ENCODE measurements at regions not wholly inside any gene's neighbourhood (a gene's known extent, or its start where the extent isn't known, plus 50 kb on each side); places are given as distances from the start of the nearest gene placed in this dataset.

GRCh38 chr5:168002116-168002515, 289.3 kb upstream of the WWC1 start:
- Histone ChIP-seq H3F3A (ENCODE audit: insufficient read depth, low read length, poor library complexity, severe bottlenecking) (no peaks in the 10 kb centered on the region), H3K9me3 (ENCODE audit: low read length) (no peaks in the 10 kb centered on the region), H4K20me1 (ENCODE audit: insufficient read depth) (no peaks in the 10 kb centered on the region), H3K9ac (ENCODE audit: low read length) (no peak overlapping the region), H3K27ac (ENCODE audit: low read length) (no peak overlapping the region), H3K4me2 (ENCODE audit: low read length) (no peak overlapping the region), H3K4me3 (ENCODE audit: low read length) (no peak overlapping the region), H3K9me2 (ENCODE audit: insufficient read depth, low read length) (no peaks in the 10 kb centered on the region), H3K27me3 (ENCODE audit: insufficient read depth, low read depth, low read length) (no peaks in the 10 kb centered on the region), H3K36me3 (ENCODE audit: insufficient read depth, low read length) (no peaks in the 10 kb centered on the region), H3K79me2 (replicated peaks; ENCODE audit: insufficient read depth, low read length) (no peaks in the 10 kb centered on the region), H2AFZ (ENCODE audit: low read depth, low read length) (no peak overlapping the region)
- TF ChIP-seq SMC3 (conservative IDR thresholded peaks at IDR 0.05; ENCODE audit: poor library complexity), result no peak
- TF ChIP-seq RAD21 (conservative IDR thresholded peaks at IDR 0.05), result no peak
- TF ChIP-seq MXI1 (conservative IDR thresholded peaks at IDR 0.05; ENCODE audit: poor library complexity, severe bottlenecking), result no peak
- no peak for TF ChIP-seq EZH2 (IDR thresholded peaks at IDR 0.05; ENCODE audit: borderline replicate concordance, insufficient read depth, low read length, poor library complexity, severe bottlenecking)
- TF ChIP-seq, protein P1, sequence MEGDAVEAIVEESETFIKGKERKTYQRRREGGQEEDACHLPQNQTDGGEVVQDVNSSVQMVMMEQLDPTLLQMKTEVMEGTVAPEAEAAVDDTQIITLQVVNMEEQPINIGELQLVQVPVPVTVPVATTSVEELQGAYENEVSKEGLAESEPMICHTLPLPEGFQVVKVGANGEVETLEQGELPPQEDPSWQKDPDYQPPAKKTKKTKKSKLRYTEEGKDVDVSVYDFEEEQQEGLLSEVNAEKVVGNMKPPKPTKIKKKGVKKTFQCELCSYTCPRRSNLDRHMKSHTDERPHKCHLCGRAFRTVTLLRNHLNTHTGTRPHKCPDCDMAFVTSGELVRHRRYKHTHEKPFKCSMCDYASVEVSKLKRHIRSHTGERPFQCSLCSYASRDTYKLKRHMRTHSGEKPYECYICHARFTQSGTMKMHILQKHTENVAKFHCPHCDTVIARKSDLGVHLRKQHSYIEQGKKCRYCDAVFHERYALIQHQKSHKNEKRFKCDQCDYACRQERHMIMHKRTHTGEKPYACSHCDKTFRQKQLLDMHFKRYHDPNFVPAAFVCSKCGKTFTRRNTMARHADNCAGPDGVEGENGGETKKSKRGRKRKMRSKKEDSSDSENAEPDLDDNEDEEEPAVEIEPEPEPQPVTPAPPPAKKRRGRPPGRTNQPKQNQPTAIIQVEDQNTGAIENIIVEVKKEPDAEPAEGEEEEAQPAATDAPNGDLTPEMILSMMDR (IDR thresholded peaks at IDR 0.05; ENCODE audit: poor library complexity, severe bottlenecking), result no peak
- no peak for TF ChIP-seq REST (IDR thresholded peaks at IDR 0.05; ENCODE audit: borderline replicate concordance)
- no peak for TF ChIP-seq TAF1 (IDR thresholded peaks at IDR 0.05; ENCODE audit: low read depth)
- no peak for TF ChIP-seq EP300 (conservative IDR thresholded peaks at IDR 0.05; ENCODE audit: poor library complexity, severe bottlenecking)
- TF ChIP-seq POLR2AphosphoS5 (IDR thresholded peaks at IDR 0.05), result no peak

GRCh38 chr5:168005093-168005492, 286.4 kb upstream of the WWC1 start:
- TF ChIP-seq, protein P1 (IDR thresholded peaks at IDR 0.05; ENCODE audit: poor library complexity, severe bottlenecking), result no peak
- no peak for TF ChIP-seq RAD21 (conservative IDR thresholded peaks at IDR 0.05)
- TF ChIP-seq EZH2 (IDR thresholded peaks at IDR 0.05; ENCODE audit: borderline replicate concordance, insufficient read depth, low read length, poor library complexity, severe bottlenecking), result no peak
- no peak for TF ChIP-seq MXI1 (conservative IDR thresholded peaks at IDR 0.05; ENCODE audit: poor library complexity, severe bottlenecking)
- Histone ChIP-seq H3K9ac (ENCODE audit: low read length) (no peak overlapping the region), H3K27ac (ENCODE audit: low read length) (no peak overlapping the region)

More at GRCh38 chr5:168005093-168005492, 286.4 kb upstream of the WWC1 start:
- Histone ChIP-seq H3K27me3 (ENCODE audit: insufficient read depth, low read depth, low read length) (no peaks in the 10 kb centered on the region), H4K20me1 (ENCODE audit: insufficient read depth) (no peaks in the 10 kb centered on the region), H3K9me2 (ENCODE audit: insufficient read depth, low read length) (no peaks in the 10 kb centered on the region), H3K36me3 (ENCODE audit: insufficient read depth, low read length) (no peaks in the 10 kb centered on the region), H3K4me3 (ENCODE audit: low read length) (no peak overlapping the region), H3K4me2 (ENCODE audit: low read length) (no peak overlapping the region), H3F3A (ENCODE audit: insufficient read depth, low read length, poor library complexity, severe bottlenecking) (no peaks in the 10 kb centered on the region), H3K79me2 (replicated peaks; ENCODE audit: insufficient read depth, low read length) (no peaks in the 10 kb centered on the region), H3K9me3 (ENCODE audit: low read length) (no peaks in the 10 kb centered on the region), H2AFZ (ENCODE audit: low read depth, low read length) (no peak overlapping the region)
